ENCODE measurements at regions not wholly inside any gene's neighbourhood (a gene's known extent, or its start where the extent isn't known, plus 50 kb on each side); places are given as distances from the start of the nearest gene placed in this dataset.

DNA sequence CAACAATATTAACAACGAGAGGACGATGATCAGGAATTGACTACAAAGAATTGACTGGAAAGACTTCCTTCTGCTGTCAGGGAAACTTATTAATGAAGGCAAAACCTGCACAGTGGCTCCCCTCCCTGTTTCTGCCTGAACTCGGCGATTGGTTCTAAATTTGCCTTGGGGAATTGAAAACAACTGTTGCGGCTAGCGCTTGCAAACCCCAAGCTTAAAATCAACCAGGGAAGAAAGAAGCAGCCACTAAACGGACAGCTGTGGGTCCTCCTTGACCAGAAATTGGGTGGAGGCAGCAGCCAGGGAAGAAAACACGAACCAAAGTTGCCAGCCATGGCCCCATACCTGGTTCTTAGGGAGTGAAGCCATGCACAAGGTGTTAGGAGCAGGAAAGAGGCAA is 383.5 kb upstream of the CADM1 start:
- no peak overlapping the region for H3K4me3 ChIP-seq (ENCODE audit: low read length)
- DNase-seq (ENCODE audit: low read depth): no peak
- TF ChIP-seq, protein P1, sequence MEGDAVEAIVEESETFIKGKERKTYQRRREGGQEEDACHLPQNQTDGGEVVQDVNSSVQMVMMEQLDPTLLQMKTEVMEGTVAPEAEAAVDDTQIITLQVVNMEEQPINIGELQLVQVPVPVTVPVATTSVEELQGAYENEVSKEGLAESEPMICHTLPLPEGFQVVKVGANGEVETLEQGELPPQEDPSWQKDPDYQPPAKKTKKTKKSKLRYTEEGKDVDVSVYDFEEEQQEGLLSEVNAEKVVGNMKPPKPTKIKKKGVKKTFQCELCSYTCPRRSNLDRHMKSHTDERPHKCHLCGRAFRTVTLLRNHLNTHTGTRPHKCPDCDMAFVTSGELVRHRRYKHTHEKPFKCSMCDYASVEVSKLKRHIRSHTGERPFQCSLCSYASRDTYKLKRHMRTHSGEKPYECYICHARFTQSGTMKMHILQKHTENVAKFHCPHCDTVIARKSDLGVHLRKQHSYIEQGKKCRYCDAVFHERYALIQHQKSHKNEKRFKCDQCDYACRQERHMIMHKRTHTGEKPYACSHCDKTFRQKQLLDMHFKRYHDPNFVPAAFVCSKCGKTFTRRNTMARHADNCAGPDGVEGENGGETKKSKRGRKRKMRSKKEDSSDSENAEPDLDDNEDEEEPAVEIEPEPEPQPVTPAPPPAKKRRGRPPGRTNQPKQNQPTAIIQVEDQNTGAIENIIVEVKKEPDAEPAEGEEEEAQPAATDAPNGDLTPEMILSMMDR (conservative IDR thresholded peaks at IDR 0.05; ENCODE audit: low read depth, low read length): no peak

DNA sequence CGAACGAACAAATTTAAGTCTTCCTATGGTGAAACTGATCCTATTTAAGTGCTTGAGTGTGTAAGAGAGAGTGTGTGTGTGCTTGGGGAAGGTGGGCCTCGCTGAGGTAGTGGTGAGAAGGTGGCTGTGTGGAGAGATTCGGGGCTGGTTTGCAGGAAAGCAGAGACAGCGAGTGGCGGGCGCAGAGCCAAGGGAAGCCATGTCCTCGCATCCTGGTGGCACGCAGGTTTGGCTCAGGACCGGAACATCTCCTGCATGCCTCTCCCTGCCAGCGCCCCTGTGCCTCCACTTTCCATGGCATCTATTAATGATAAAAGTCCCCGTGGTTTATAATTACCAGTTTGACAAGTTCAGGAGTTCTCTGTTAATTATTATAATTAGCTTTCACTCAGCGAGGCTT is 383.1 kb upstream of the CADM1 start:
- no peak for DNase-seq (ENCODE audit: low read depth)
- H3K4me3 ChIP-seq (ENCODE audit: low read length): no peak overlapping the region
- TF ChIP-seq, protein P1 (conservative IDR thresholded peaks at IDR 0.05; ENCODE audit: low read depth, low read length): no peak

DNA sequence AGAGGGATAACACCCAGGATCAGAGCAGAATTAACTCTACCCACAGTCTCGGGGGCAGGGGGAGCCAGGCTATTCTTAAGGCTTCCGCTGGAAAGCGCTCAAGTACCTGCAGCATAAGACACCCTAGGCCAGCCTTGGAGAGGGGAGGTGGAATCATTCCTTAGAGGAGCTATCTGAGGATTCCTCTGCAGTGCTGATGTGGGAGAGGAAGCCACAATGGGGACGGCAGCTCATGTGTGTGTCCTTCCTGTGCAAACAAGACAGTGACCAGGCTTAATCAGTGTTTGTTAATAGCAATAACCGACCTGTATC is 382.2 kb upstream of the CADM1 start:
- H3K4me3 ChIP-seq (ENCODE audit: low read length): no peak overlapping the region
- DNase-seq (ENCODE audit: low read depth): no peak
- TF ChIP-seq, protein P1 (conservative IDR thresholded peaks at IDR 0.05; ENCODE audit: low read depth, low read length): no peak

DNA sequence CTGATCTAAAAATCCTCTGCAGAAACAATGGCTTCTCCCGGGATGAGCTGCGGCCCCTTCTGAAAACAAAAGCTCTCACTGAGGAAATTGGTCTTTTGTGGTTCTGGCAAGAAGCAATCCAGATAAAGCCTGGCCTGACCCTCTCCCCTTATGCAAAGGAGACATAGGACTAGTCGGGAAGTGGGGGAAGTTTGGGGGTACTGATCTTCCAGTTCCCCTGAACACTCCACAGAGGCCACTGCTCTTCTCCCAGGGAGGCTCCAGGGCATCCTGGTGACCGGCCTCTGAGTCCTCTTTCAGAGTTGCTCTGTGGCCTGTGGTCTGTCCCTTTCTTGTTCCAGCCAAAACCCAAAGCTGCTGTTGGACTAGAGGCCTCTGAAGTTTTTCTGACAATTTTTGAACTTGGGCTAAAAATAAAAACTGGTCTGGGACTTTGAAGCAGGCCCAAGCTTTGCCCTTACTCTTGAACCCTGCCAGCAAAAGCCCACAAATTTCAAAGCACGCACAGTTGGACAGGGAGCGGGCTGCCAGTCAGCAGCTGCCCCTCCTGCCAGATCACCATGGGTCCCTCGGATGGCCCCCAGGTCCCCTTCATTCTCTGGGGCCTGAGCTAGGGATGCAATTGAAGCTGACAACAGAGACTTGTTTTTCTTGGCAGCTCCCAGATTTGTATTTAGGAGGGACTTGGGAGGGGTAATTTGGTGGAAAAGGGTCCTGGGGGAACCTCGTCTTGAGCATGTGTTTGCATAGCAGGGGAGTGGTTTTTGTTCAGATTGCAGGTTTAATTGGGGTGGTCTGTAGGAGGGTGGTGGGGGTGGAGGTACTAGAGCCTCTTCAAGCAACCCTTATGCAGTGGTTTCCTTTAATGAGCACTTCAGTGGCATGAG is 381.6 kb upstream of the CADM1 start:
- DNase-seq (ENCODE audit: low read depth): no peak
- TF ChIP-seq, protein P1 (conservative IDR thresholded peaks at IDR 0.05; ENCODE audit: low read depth, low read length): no peak
- H3K4me3 ChIP-seq (ENCODE audit: low read length): no peak overlapping the region

DNA sequence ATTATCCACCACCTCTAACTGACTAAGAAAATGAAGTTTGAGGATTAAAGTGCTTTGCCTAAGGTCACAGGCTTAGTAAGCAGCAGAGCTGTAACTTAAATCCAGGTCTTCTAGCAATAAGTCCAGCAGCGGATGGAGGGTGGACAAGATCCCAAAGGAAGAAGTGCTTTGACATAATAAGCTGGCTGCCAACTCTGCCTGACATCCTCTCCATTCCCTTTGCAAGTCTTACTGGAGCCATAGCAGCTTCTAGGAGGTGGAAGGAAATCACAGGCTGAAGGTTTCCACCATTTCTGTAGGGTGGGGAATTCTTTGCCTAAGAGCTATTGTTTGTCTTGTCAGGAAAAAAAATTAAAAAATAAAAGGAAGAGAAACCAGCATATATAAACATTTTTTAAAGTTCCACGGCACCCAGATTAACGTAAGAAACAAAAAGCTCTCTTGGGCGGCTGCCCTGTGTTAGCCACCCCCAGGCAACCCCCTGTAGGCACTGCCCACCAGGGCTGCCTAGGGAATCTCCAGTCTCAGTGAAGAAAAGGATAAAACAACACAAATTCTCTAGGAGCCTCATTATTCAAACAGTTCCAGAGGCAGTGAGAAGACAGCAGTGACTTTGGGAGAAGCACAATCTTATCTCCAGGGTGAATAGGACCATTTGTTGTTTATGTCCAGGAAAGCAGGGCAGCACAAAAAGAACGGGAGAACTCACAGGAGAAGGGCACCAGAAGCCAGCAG is 380.8 kb upstream of the CADM1 start:
- no peak for DNase-seq (ENCODE audit: low read depth)
- TF ChIP-seq, protein P1 (conservative IDR thresholded peaks at IDR 0.05; ENCODE audit: low read depth, low read length): no peak
- no peak overlapping the region for H3K4me3 ChIP-seq (ENCODE audit: low read length)

DNA sequence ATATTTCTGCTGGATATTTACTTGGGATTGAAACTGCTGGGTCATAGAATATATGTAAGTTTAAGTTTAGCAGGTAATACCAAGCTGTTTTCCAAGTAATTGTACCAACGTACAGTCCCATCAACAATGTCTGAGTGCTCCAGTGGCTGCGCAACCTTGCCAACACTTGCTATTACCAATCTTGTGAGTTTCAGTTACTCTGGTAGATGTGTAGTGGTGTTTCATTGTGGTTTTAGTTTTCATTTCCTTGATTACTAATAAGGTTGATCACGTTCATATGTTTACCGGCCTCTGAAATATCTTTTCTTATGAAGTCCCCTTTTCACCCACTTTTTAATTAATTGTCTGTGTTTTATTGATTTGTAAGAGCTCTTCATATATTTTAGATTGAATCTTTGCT is 370.6 kb upstream of the CADM1 start:
- no peak overlapping the region for H3K4me3 ChIP-seq (ENCODE audit: low read length)
- no peak for DNase-seq (ENCODE audit: low read depth)
- TF ChIP-seq, protein P1 (conservative IDR thresholded peaks at IDR 0.05; ENCODE audit: low read depth, low read length): no peak

DNA sequence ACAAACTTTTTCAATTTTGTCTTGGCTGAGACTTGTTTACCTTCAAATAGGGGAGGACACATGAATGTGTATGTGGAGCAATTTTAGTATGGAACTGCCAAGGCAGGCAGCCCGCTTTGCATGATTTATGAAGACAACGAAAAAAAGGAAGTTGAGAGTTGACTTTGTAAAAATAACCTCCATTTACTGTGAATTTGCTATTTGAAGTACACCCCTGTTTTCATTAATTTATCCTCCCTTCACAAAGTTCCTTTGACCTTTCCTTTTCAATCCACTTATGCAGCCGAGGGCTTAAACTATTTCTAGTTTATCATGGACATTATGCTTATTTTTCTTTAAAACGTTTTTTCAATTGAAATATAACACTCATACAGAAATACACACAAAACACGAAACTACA is 369.6 kb upstream of the CADM1 start:
- TF ChIP-seq, protein P1 (conservative IDR thresholded peaks at IDR 0.05; ENCODE audit: low read depth, low read length): no peak
- no peak overlapping the region for H3K4me3 ChIP-seq (ENCODE audit: low read length)
- DNase-seq (ENCODE audit: low read depth): no peak

All from retinal pigment epithelial cell (primary cell).